GM21529 (cell line): ENCODE measurements at regions not wholly inside any gene's neighbourhood (a gene's known extent, or its start where the extent isn't known, plus 50 kb on each side); places are given as distances from the start of the nearest gene placed in this dataset.

Experiments used
- ATAC-seq: cut with Tn5 transposase; IDR thresholded peaks from one replicate; pipeline ENCODE4 v1.9.1; 2021; ENCODE audit not compliant: unreplicated experiment

- no peak for ATAC-seq
Observed at GRCh38 chr5:122718611-122719010, 56.3 kb upstream of the SNX2 start.

GRCh38 chr5:122719991-122720746 lies 54.7 kb upstream of the SNX2 start:
- ATAC-seq: peak; percentile 29

GRCh38 chr5:122721127-122721526 lies 53.8 kb upstream of the SNX2 start:
- ATAC-seq: no peak

GRCh38 chr5:122722341-122722740 lies 52.5 kb upstream of the SNX2 start:
- ATAC-seq: no peak

GRCh38 chr5:122723606-122724352 lies 51.1 kb upstream of the SNX2 start:
- ATAC-seq: peak; percentile 91
